H7 (cell line): ENCODE measurements at regions not wholly inside any gene's neighbourhood (a gene's known extent, or its start where the extent isn't known, plus 50 kb on each side); places are given as distances from the start of the nearest gene placed in this dataset.

Experiments
- DNase-seq: peaks from one replicate; pipeline ENCODE4 v3.0.0; 2012
- H3K27me3 ChIP-seq: 2 replicates; pipeline ENCODE4 v1.6.0; 2011; ENCODE audit warnings: mild to moderate bottlenecking, low read length; ENCODE audit not compliant: control insufficient read depth, insufficient read depth
- H3K36me3 ChIP-seq: replicated peaks from 2 replicates; pipeline ENCODE4 v1.5.1; 2011; ENCODE audit warnings: low read length; ENCODE audit not compliant: control insufficient read depth, insufficient read depth
- H3K4me3 ChIP-seq: 2 replicates; pipeline ENCODE4 v1.5.1; 2011; ENCODE audit warnings: low read depth, mild to moderate bottlenecking, control low read depth, low read length, moderate library complexity; ENCODE audit not compliant: insufficient read depth

DNA sequence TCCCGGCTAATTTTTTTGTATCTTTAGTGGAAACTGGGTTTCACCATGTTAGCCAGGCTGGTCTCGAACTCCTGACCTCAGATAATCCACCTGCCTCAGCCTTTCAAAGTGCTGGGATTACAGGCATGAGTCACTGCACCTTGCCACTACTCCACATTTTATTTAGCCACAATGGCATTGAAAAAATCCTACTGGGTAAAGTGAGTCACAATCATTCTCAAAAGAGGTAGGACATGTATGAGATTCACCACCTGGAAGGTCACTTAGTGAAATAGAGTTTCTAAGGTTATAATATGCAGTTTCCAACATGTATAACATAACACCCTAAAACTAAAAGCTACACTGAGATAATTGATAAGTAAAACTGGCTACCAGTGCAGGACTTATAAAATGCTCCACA is 159.2 kb downstream of the BTC start:
- H3K4me3 ChIP-seq: no peak overlapping the region
- no peak for DNase-seq
- H3K36me3 ChIP-seq: no peaks in the 10 kb centered on the region
- no peaks in the 10 kb centered on the region for H3K27me3 ChIP-seq

DNA sequence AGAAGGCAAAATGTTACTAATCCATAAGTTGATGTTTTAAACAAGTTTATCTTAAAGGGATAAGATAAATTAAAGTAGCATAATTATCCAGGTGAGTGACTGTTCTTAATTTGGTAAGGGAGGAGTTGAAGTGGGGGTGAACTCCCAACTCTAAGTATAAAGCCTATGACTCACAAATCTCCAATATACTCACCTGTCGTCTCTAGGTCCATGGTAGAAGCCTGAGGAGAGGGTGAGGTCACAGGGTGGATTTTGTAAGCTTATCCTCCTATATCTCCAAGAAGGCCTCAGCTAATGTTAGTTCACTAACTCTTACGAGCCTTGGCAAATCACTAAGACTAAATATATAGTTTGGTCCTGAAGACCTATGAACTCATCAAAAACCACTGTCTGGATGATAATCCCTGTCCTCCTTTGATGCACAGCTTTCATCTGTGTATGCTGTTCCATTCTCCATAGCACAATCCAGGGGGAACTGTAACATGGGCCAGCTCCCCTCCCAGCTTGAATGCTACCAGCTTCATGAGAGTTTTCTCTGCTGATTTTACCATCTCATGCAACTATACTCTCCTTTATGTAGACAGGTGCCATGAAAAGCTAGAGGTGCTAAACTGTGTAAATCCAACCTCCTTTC is 158.7 kb downstream of the BTC start:
- no peaks in the 10 kb centered on the region for H3K36me3 ChIP-seq
- no peak for DNase-seq
- H3K4me3 ChIP-seq: no peak overlapping the region
- H3K27me3 ChIP-seq: no peaks in the 10 kb centered on the region

DNA sequence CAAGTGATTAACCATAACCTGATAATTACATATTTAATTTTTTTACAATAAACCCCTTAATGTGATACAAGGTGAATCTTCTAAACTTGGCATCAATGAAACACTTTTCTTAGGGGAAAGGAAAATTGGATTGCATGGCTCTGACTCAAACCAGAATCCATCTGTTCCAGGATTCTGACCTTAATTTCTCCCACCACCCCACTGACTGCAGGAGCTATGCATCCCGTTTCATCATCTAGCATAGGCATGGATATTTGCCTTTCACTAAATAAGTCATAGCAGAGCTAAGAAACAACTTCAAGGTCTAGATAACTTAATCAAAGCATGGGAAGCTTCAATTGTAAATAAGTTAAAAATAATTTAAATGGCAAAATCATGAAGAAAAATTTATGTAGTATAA is 156.3 kb downstream of the BTC start:
- no peaks in the 10 kb centered on the region for H3K27me3 ChIP-seq
- H3K4me3 ChIP-seq: no peak overlapping the region
- H3K36me3 ChIP-seq: no peaks in the 10 kb centered on the region
- no peak for DNase-seq

DNA sequence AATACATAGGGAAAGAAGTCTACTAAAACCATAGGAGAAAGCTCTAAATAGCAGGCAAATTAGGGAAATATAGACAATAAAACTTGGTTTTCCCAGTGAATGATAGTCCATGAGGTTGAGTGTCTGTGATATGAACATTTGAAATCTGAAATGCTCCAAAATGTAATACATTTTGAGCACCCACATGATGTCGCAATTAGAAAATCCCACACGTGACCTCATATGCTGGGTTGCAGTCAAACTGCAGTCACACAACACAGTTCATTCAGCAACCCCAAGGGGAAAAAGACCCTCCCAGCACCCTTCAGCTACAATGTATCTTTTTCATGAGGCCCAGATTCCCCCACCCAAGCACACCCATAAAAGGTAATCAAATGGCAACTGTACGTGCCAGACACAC is 155.6 kb downstream of the BTC start:
- Histone ChIP-seq H3K27me3 (no peaks in the 10 kb centered on the region), H3K4me3 (no peak overlapping the region), H3K36me3 (no peaks in the 10 kb centered on the region)
- no peak for DNase-seq

DNA sequence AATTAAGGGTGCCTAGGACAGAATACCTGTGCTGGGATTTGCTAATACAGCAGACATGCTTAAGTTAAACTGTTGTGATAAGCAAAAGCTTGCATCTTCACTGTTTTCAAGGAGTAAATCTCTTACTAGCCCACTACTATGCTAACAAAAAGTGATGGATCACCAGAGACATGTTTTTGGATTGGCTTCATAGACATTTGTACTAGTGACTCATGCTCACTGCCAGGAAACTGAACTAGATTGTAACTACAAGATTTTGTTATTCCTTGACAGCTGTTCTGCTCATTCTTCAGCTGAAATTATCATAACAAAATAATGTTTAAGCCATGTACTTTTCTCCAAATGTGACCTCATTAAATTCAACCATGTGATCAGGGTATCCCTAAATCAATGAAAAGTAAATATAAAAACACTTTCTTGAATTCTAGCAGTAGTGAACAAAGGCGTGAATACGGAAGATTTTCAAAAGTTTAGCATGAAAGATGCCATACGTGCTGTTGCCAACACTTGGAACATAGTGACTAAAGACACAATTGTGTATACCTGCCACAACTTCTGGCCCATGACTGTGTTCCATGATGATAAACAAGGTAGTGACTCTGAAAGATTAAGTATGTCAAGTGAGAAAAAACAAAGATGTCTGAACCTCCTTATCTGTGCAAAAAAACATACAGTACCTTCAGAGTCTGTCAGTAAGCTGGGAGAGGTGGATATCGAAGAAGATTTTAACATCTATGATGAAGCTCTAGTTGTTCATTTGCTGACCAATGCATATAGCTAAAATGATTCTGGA is 154.0 kb downstream of the BTC start:
- H3K36me3 ChIP-seq: no peaks in the 10 kb centered on the region
- no peak overlapping the region for H3K4me3 ChIP-seq

DNA sequence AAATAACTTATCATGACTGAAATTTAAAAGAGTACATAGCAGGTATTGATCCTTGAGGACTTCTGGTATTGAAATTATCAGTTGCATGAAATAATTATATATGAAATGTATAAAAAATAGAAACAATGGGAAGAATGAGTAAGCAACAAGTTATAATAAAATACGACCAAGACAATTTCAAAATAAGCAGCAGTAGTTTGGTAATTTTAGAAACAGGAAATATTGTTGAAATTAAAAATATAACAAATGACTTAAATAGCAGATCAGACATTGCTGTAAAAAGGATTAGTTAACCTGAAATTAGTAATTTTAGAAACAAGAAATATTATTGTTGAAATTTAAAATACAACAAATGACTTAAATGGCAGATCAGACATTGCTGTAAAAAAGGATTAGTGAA is 152.3 kb downstream of the BTC start:
- H3K27me3 ChIP-seq: no peaks in the 10 kb centered on the region
- H3K4me3 ChIP-seq: no peak overlapping the region
- DNase-seq: no peak
- no peaks in the 10 kb centered on the region for H3K36me3 ChIP-seq

More for the DNA sequence above, 154.0 kb downstream of the BTC start:
- H3K27me3 ChIP-seq: no peaks in the 10 kb centered on the region
- DNase-seq: no peak

DNA sequence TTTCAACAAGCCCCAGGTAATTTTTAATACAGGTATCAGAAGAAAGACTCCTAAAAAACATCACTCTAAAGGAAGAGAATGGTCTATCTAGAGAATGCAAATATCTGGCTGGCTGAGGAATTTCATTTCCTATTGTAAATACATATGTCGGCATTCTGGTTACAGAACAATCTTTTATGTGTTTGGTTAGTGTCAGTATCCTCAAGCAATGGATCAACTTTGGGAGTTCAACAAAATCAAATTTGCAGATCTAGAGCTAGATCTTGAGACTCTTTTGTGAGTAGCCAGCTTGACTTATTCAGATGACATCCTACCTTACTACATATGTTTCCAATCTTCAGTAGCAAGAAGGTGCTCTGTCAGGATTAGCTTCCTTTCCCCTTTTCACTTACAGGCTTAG is 145.1 kb downstream of the BTC start:
- Histone ChIP-seq H3K4me3 (no peak overlapping the region), H3K27me3 (no peaks in the 10 kb centered on the region), H3K36me3 (no peaks in the 10 kb centered on the region)
- no peak for DNase-seq

DNA sequence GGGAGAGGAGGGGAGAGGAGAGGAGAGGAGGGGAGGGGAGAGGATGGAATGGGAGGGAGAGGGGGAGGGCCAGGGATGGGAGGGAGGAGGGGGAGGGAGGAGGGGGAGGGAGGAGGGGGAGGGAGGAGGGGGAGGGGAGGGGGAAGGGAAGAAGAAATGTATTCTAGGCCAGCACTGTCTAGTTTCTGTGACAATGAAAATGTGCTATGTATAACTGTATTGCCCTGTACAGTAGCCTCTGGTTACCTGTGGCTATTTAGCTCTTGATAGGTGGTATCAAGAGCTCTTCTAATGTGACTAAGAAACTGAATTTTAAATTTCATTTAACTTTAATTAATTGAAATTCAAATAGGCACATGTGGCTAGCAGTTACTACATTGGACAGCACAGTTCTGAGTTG is 143.1 kb downstream of the BTC start:
- no peak overlapping the region for H3K4me3 ChIP-seq
- H3K27me3 ChIP-seq: no peaks in the 10 kb centered on the region
- H3K36me3 ChIP-seq: no peaks in the 10 kb centered on the region
- no peak for DNase-seq

DNA sequence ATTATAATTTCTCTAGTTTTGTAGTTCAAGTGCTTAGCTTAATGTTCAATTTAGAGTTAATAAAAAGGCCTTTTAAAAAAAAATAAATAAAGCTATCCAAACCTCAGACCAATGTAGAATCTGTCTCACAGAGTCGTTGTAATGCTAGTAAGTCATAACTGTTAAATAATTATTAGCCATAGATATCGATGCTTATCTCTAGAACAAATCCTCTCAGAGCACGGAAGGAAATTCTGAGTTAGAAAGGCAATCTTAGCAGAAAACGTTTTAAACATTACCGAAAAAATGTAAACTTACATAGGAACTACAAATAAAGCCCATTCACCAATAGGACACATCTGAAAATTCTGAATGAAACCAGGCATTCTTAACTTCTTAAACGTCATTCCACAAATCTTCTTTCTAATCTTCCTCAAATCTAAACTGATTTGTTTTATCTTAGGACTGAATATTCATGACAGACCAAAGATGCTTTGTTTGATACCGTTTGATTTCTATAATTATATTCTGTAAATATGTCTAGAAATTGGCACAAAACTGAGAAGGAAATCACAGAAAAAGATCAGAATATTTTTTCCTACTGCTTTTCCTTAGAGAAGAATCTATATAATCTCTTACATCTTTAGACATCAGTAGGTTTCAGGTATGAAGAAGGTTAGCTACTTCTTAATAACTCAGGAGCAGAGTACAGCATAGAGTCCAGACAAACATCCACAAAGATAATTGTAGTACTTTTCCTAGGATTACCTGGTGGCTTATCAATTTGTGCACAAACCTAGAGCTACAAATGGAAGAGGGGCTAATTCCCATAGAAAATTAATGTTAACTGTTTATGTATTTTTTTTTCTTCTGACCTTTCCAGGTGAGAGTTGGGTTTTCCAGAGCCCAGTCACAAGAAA is 140.7 kb downstream of the BTC start:
- Histone ChIP-seq H3K4me3 (no peak overlapping the region), H3K36me3 (no peaks in the 10 kb centered on the region), H3K27me3 (no peaks in the 10 kb centered on the region)
- no peak for DNase-seq

DNA sequence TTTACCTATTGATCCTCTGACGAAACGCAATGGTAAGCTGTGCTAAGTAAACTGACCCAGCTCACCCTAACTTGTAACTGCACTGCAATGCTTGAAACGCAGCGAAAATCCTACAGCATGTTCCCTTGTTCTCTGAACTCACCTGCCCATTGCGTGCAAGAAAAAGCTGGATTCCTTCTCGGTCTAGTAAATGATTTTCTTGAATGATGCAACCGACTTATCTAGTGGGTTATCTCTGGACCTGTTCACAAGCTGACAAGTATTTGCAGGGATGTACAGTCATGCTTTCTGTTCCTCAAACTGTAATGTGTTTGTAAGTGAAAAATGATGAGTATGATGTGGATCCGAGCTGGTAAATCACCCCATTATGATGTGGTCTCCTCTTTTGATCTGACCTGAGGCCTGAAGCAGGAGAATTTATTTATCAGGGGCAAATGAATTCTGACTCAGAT is 140.1 kb downstream of the BTC start:
- no peak for DNase-seq
- H3K27me3 ChIP-seq: no peaks in the 10 kb centered on the region
- H3K36me3 ChIP-seq: no peaks in the 10 kb centered on the region
- no peak overlapping the region for H3K4me3 ChIP-seq

DNA sequence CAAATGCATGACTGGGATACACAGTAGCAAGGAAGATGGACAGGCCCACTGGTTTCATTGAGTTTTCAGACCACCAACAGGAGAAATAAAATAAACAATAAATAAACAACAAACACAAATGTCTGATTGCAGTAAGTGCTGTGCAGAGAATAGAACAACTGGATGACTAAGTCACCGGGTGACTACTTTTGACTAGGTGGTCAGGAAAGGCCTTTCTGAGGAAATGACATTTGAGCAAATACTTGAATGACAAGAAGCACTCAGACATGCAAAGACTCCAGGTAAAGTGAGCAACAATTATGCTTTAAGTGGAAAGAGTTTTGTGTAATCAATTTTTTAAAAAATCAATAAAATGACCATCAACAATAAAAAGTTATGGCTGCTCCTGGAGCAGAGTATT is 137.7 kb downstream of the BTC start:
- H3K4me3 ChIP-seq: no peak overlapping the region
- no peaks in the 10 kb centered on the region for H3K36me3 ChIP-seq
- no peak for DNase-seq
- no peaks in the 10 kb centered on the region for H3K27me3 ChIP-seq

DNA sequence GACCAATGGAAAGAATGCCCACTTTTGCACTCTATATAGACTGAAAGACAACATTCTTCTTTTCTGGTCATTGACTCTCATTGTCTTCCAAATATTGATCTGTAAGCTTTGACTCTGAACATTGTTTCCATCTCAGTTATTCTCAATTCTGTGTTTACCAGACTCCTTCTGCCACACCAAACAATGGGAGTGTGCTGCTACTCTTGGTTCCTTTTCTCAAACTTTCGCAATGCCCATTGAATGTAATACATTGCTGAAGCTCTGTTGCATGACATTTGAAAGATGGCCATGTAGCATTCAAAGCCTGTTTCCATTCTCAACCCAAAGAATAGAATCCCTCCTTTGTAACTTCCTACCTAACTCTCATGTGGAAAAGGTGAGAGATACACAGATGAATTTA is 136.2 kb downstream of the BTC start:
- DNase-seq: no peak
- Histone ChIP-seq H3K36me3 (no peaks in the 10 kb centered on the region), H3K4me3 (no peak overlapping the region), H3K27me3 (no peaks in the 10 kb centered on the region)

DNA sequence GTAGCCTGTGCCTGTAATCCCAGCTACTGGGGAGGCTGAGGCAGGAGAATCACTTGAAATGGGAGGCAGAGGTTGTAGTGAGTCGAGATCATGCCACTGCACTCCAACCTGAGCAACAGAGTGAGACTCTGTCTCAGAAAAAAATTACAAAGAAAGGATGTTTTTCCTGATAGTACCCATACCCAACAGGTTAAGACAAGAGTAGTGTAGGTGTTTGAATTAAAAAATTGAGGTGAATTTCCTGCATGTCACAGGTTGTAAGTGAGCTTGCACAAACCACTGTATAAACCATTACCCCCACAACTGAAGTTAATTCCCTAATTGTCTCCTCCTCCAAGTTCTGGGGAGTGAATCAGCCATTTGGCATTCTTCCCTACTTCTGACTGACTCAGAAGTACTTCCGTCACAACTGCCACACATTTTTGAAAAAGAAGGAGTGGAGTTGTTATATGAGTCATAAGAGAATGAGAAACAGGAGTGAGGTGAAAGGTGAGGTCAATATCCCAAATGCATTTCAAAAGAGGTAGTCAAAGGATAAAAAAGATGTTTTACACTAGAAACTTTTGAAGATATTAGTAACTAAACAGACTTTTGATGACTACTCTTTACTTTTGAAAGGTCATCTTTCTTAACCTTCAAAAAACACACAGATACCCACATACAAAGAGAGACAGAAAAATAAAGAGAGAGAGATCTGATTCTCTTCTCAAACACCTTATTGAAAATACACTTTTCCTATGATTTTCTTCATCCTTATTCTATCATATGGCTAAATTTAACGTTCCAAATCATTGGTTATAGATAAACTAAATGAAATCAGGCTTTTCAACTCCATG is 134.5 kb downstream of the BTC start:
- Histone ChIP-seq H3K27me3 (no peaks in the 10 kb centered on the region), H3K4me3 (no peak overlapping the region), H3K36me3 (no peaks in the 10 kb centered on the region)
- DNase-seq: no peak

DNA sequence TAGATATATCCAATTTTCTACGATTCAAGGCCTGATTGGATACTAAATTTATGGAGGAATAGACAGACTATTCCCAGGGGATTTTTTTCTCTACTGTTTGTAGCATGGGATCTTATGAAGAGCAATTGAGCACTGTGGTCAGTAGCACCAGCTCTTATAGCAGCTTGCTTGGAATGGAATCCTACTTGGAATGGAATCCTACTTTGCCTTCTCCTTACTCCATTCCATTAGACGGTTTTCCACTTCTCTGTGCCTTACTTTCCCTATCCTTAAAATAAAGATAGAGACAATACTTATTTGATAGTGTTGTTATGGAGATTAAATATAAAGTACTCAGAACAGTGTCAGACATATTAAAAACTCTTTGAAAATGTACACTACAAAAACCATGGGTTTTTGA is 133.5 kb downstream of the BTC start:
- Histone ChIP-seq H3K27me3 (no peaks in the 10 kb centered on the region), H3K36me3 (no peaks in the 10 kb centered on the region), H3K4me3 (no peak overlapping the region)
- DNase-seq: no peak
